ENCODE measurements at regions not wholly inside any gene's neighbourhood (a gene's known extent, or its start where the extent isn't known, plus 50 kb on each side); places are given as distances from the start of the nearest gene placed in this dataset.

DNA sequence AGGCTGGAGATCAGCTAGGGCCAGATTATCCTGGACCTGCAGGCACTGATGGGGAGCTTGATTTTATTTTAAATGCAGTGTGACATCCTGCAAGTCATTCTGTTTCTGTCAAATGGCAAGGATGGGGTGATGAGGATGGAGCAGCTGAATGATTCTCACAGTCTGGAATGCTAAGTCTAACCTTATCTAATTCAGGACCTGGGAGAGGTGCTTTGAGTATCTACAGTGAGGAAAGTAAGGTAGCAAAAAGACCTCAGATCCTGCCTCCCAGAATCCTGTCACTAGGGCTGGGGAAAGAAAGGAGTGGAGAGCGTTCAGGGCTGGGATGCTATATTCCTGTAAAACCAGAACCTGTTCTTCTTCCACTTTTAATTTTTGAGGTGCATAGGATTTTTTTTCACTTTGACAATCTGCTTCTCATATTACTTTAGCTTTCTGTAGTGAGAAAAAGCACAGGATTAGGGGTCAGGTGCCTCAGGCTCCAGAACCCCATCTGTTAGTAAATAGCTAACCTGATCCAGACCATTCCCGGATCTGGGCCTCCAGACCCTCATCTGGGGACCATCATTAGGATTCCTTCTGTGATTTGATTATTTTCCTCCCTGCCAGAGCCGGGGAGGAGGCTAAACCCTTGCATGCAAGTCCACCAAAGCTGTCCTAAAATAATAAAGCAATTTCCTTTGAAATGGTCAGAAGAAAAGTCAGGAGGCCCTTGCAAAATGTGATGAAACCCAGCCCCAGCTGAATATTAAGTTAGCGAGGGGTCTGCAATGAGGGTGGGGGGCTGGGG, 54.7 kb downstream of the ASCL1 start:
- DNase-seq = peak; percentile 24

- peak; percentile 47 for DNase-seq
Measured at GRCh38 chr12:103012884-103013283, 55.4 kb downstream of the ASCL1 start.

GRCh38 chr12:103013741-103014300, 56.3 kb downstream of the ASCL1 start:
- DNase-seq = peak; percentile 11

GRCh38 chr12:103016381-103016780, 58.9 kb downstream of the ASCL1 start:
- DNase-seq = no peak

DNA sequence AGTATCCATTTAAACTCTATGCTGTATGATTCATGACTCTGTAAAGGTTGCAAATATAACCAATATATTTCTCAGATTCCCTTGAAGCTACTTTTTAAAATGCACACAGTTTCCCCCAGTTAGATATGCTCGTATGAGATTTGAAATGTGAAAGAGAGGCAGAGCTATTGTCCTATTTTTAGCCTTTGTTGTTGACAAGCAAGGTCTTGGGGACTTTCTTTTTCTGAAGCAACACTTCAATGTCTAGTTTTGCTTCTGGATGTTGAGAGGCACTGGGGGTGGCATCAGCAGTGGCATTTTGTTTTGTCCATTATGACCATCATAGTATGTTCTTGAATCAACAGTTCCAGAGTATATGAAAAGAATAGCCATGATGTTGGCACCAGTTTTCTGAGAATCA, 63.4 kb downstream of the ASCL1 start:
- DNase-seq = no peak

DNA sequence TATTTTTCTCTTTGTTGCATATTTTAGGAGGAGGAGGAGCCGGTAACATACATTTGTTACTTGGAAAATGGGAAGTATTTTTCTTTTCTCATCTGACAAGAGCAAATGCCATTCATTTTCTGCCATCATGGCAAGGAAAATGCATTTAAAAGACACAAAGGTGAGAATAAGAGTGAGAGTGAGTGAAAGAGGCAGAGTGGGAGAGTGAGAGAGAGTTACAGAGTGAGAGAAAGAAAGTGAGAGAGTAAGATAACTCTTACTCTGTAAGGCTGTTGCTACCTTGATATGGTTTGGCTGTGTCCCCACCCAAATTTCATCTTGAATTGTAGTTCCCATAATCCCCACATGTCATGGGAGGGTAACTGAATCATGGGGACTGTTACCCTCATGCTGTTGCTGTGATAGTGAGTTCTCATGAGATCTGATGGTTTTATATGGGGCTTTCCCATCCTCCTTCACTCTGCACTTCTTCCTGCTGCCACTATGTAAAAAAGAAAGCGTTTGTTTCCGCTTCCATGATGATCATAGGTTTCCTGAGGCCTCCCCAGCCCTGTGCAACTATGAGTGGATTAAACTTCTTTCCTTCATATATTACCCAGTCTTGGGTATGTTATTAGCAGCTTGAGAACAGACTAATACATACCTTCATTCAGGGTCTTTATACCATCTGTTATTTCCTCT, 64.2 kb downstream of the ASCL1 start:
- no peak for DNase-seq

GRCh38 chr12:103024650-103025049, 67.2 kb downstream of the ASCL1 start:
- DNase-seq = no peak

DNA sequence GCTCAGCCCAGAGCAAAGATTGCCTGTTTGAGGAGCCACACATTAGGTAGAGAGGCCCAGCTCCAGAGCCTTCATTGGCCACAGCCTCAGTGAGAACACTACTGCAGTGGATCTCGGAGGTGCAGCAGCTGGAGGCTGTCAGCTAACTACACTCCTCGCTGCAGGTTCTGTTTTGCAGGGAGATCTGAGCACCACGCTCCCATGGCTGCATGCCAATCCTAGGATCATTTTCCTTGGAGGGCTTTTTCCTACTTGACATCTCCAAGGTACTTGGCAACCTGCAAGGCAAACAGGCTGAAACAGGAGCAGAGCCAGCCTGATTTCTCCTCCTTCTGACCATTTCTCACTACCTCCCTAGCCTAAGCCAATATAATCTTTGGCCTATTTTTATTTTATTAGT, 69.2 kb downstream of the ASCL1 start:
- peak; percentile 93 for DNase-seq

DNA sequence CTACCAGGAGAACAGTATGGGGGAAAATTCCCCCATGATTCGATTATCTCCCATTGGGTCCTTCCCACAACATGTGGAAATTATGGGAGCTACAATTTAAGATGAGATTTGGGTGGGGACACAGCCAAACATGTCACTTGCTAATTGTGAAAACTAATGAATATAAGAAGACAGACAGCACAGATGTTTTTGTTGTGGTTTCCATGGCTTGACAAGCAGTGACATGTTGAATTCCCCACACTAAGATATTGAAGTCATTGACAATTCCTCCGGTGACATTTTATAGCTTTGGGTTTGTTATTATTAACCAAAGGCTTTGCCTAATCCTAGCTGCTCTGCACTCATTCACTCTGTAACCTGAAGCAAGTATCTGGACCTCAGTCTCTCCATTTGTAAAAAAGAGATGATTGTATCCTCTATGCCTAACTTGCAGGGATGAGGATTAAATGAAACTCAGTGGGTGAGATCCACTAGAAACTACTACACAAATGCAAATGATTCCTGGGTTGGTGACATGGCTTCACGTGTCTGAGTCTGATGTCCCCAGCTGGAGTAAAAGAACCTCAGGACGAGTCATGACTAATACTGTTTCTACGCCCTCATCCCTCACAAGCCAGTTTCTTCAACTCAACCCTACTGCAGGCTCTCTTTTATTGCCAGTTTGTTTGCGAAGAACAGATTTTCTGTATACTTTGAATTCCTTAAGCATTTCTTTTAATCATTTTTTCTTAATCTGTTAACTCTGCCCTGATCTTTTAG, 71.6 kb downstream of the ASCL1 start:
- no peak for DNase-seq

GRCh38 chr12:103036581-103037214, 79.2 kb downstream of the ASCL1 start:
- no peak for DNase-seq

DNA sequence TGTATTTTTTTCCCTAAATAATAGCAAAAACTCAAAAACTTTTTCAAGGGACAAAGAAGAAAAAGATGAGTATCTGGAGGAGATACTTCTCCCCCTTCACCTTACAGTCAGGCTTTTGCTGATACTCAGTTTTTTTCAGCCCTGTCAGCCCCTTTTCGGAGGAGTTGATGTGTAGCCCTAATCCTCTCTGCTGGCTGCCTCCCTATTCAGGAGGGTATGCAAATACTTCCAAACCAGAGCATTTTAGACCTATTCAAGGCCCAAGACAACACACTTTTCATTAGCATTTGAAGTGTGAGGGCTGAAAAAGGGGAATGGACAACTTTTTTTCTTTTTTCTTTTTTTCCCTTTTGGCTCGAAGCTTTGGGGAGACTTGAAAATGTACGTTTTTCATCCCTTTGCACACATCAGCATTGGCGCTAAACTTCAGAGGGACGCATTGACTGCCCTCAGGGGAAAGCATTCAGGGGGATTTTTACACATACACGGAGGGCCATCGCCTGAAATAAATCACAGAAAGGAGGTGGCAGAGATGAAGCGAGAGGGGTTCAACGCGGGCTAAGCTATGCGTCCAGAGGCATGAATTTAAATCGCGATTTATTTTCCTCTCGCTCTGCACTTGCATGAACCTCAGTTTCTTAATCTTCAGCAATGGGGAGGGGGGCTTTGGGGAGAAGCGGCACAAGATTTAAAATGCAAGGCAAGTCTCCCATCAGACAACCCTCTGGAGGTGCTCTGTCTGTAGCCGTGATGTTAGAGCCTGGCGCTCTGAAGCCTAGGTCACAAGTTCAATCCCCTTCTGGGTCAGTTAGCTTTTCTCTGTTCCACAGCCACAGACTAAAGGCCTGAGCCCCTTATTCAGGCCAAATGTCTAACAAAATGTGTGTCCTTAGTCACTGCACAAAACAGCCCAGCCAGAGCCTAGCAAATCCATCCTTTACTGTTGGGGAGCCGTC, 86.3 kb downstream of the ASCL1 start:
- no peak for DNase-seq

GRCh38 chr12:103046154-103046553, 88.7 kb downstream of the ASCL1 start:
- no peak for DNase-seq

DNA sequence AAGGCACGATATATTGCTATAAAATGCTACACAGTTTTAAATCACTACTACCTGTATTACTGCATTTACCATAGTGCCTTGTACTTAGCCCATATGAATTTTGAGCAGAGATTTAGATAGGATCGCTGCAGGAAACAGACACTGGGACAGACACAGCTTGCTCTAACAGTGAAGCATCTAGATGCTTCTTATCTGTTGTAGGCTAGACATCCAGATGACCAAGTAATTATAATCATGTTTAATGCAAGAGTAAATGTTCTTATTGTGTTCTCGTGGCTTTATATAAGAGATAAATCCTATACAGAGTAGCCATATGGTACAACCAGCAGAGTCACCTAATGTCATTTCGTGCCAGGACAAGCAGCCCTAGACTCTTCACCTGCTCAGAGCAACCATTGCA, 92.8 kb downstream of the ASCL1 start:
- DNase-seq = no peak

GRCh38 chr12:103053089-103053488, 95.6 kb downstream of the ASCL1 start:
- no peak for DNase-seq

GRCh38 chr12:103073630-103074029, 116.2 kb downstream of the ASCL1 start:
- DNase-seq = no peak

GRCh38 chr12:103075848-103076247, 118.4 kb downstream of the ASCL1 start:
- no peak for DNase-seq

- no peak for DNase-seq
Measured at GRCh38 chr12:103077108-103077773, 119.8 kb downstream of the ASCL1 start.

- DNase-seq = peak; percentile 49
Measured at GRCh38 chr12:103085541-103085940, 128.1 kb downstream of the ASCL1 start.

GRCh38 chr12:103086471-103086870, 129.0 kb downstream of the ASCL1 start:
- DNase-seq = no peak

GRCh38 chr12:103093499-103094106, 136.1 kb downstream of the ASCL1 start:
- DNase-seq = no peak

DNA sequence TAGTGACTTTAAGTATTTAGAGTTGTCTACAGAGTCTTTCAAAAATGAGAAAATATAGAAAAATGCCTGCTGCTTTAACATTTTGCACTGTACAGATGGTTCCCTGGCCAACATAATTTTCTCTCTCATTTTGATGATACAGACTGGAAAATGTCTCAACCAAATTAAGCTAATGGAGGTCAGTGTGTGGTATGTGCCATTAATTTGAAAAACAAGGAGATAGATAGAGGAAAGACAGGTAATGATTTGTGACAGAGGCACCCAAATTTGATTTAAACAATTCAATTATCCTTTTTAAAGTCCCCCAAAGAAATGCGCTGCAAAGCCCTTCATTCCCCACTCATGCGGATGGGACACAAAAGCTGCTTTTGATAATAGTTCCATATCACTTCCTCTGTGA, 140.0 kb downstream of the ASCL1 start:
- DNase-seq = no peak
